ENCODE measurements at regions not wholly inside any gene's neighbourhood (a gene's known extent, or its start where the extent isn't known, plus 50 kb on each side); places are given as distances from the start of the nearest gene placed in this dataset.

DNA sequence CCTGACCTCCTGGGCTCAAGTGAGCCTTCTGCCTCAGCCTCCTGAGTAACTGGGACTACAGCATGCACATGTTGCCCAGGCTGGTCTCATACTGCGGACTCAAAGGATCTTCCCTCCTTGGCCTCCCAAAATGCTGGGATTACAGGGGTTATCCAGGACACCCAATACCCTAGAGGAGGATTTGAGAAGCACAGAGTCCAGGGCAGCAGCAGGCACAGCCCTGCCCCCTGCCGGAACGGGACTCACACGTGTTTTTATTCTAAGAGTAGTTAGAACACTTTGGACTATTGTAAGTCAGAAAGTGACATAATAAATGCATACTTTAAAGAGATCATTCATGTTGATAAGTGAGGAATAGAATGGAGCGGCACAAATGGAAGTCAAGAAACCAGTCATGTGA is 80.2 kb downstream of the C6orf118 start:
- no peak overlapping the region for H3K4me3 ChIP-seq (ENCODE audit: low read length)
- WGBS (ENCODE audit: insufficient coverage, low lambda C conversion rate) = 80% methylated on average over 1 of the region's 5 CpGs

DNA sequence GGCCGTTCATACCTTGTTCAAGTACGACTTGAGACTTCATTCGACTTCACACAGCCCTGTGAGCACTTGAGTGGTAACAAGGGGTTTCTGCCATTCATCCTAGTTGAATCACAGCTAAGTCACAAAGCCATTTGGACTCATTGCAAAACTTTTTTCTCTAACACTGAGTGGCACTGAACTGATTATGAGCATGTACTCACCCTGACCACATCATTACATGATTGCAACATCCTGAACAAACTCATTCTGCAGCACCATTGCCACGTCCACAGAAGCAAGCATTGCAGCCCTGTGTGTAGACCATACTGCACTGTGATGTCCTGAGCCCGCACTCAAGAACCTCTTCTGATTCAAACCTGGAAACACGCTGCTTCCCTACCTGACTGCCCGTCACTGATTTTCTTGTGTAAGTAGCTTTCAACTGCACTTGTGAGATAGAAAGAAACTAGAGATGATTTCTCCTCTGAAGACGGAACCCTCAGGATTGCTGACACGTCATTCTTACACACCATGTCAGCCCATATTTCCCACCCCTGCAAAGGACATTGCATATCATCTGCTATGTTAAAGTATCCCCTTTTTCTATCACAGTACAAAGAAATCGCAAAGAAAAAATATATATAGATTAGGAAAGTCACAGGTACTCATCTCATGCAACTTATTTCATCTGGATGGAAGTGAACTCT is 81.6 kb downstream of the C6orf118 start:
- Histone ChIP-seq H3K27ac (ENCODE audit: low read length) (no peak overlapping the region), H3K4me1 (ENCODE audit: control insufficient read depth, insufficient read depth, low read length) (no peaks in the 10 kb centered on the region), H3K27me3 (ENCODE audit: control insufficient read depth, insufficient read depth, low read length) (no peaks in the 10 kb centered on the region), H3K36me3 (ENCODE audit: control insufficient read depth, insufficient read depth, low read length) (no peaks in the 10 kb centered on the region), H3K4me3 (ENCODE audit: low read length) (no peak overlapping the region), H3K9me3 (ENCODE audit: control insufficient read depth, low read depth, low read length) (no peaks in the 10 kb centered on the region)
- no peak for DNase-seq
- WGBS (ENCODE audit: insufficient coverage, low lambda C conversion rate) = no CpG with 5 or more reads among the region's 10 CpGs

More for the DNA sequence above, 80.2 kb downstream of the C6orf118 start:
- no peak overlapping the region for H3K27ac ChIP-seq (ENCODE audit: low read length)
- H3K36me3 ChIP-seq (ENCODE audit: control insufficient read depth, insufficient read depth, low read length) = no peaks in the 10 kb centered on the region
- no peaks in the 10 kb centered on the region for H3K27me3 ChIP-seq (ENCODE audit: control insufficient read depth, insufficient read depth, low read length)
- no peaks in the 10 kb centered on the region for H3K9me3 ChIP-seq (ENCODE audit: control insufficient read depth, low read depth, low read length)
- no peak for DNase-seq
- no peaks in the 10 kb centered on the region for H3K4me1 ChIP-seq (ENCODE audit: control insufficient read depth, insufficient read depth, low read length)

DNA sequence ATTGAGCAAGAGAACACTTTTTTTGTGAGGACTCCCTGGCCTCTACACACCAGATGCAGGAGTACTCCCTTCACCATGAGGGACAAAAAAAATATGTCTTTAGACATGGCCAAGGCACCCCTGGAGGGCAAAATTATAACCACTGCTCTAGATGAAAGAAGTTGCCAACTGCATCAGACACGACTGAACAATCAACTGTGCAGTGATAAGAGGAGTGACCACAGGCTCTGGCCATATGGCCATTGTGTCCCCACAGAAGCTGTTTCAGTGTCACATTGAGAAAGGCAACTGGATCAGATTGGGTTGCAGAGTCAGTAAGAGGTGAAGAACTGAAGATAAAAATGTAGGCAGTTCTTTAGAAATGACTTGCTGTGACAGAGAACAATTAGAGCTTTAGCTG is 85.7 kb downstream of the C6orf118 start:
- H3K9me3 ChIP-seq (ENCODE audit: control insufficient read depth, low read depth, low read length) = no peaks in the 10 kb centered on the region
- no CpG with 5 or more reads among the region's 1 CpG for whole genome bisulfite sequencing (ENCODE audit: insufficient coverage, low lambda C conversion rate)
- no peak overlapping the region for H3K27ac ChIP-seq (ENCODE audit: low read length)
- no peaks in the 10 kb centered on the region for H3K4me1 ChIP-seq (ENCODE audit: control insufficient read depth, insufficient read depth, low read length)
- no peak for DNase-seq
- H3K4me3 ChIP-seq (ENCODE audit: low read length) = no peak overlapping the region
- no peaks in the 10 kb centered on the region for H3K27me3 ChIP-seq (ENCODE audit: control insufficient read depth, insufficient read depth, low read length)
- H3K36me3 ChIP-seq (ENCODE audit: control insufficient read depth, insufficient read depth, low read length) = no peaks in the 10 kb centered on the region

DNA sequence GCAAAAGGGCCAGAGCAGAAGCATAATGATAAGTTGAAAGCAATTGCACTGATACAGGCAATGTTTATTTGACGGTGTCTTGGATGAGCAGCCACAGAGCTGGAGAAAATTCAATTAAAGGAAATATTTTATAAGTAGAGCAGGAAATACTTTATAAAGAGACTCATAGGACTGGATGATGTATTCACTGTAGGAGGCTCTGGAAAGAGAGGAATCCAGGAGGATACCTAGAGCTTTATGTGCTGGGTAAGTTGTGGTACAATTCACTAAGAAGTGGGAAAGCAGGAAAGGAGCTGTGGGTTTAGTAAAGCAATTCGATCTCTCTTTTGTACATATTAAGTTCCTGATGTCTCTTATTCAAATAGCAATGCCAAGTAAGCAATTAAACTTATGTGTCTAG is 86.3 kb downstream of the C6orf118 start:
- no CpG with 5 or more reads among the region's 2 CpGs for WGBS (ENCODE audit: insufficient coverage, low lambda C conversion rate)
- no peaks in the 10 kb centered on the region for H3K9me3 ChIP-seq (ENCODE audit: control insufficient read depth, low read depth, low read length)
- no peak overlapping the region for H3K27ac ChIP-seq (ENCODE audit: low read length)
- no peak overlapping the region for H3K4me3 ChIP-seq (ENCODE audit: low read length)
- no peaks in the 10 kb centered on the region for H3K36me3 ChIP-seq (ENCODE audit: control insufficient read depth, insufficient read depth, low read length)
- H3K4me1 ChIP-seq (ENCODE audit: control insufficient read depth, insufficient read depth, low read length) = no peaks in the 10 kb centered on the region
- no peak for DNase-seq
- H3K27me3 ChIP-seq (ENCODE audit: control insufficient read depth, insufficient read depth, low read length) = no peaks in the 10 kb centered on the region

DNA sequence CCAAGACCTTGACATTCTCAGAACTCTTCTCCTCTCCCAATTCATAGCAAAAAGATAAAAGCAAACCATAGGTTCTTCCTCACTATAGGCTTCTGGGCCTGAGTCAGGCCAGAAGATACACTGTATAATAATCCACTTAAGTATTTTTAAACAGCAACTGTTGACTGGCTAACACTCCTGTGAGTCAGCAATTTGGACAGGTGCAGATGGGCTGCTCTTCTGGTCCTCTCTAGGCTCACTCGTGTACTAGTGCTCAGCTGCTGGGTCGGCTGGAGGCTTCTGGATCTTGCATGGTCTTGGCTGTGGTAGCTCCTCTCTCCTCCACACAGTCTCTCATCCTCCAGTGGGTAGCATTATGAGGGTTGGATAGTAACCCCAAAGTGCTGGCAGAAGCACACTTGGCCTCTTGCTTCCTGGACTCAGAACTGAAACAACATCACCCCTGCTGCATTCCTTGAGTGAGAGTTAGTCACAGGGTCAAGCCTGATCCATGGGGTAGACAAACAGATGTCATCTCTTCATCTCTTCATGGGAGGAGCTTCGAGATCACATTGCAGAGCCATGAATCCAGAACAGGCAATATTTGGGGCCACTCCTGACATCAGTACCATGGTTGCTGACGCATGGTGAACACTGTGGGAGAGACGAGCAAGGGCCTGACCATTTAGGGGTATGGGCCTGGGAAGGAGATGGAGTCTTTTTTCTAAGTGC is 86.9 kb downstream of the C6orf118 start:
- no peak for DNase-seq
- Histone ChIP-seq H3K4me1 (ENCODE audit: control insufficient read depth, insufficient read depth, low read length) (no peaks in the 10 kb centered on the region), H3K27me3 (ENCODE audit: control insufficient read depth, insufficient read depth, low read length) (no peaks in the 10 kb centered on the region), H3K36me3 (ENCODE audit: control insufficient read depth, insufficient read depth, low read length) (no peaks in the 10 kb centered on the region), H3K4me3 (ENCODE audit: low read length) (no peak overlapping the region), H3K9me3 (ENCODE audit: control insufficient read depth, low read depth, low read length) (no peaks in the 10 kb centered on the region), H3K27ac (ENCODE audit: low read length) (no peak overlapping the region)
- no CpG with 5 or more reads among the region's 5 CpGs for WGBS (ENCODE audit: insufficient coverage, low lambda C conversion rate)

DNA sequence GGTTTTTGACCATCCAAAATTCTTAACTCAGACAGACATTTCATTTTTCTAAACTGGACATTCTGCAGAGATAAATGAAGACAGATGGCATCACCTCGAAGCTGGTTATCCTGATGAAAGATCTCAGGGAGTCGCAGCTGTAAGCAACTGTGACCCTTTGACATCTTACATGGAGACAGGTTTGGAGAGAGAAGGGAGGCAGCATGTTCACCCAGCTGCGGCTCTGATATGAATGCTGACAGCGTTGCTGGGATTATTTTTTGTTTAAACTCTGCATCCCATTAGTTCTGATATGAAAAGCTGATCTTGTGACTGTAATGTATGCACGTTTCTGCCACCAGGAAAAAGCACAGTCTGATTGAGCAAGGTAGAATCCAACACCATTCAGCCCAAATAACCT is 89.4 kb downstream of the C6orf118 start:
- DNase-seq = no peak
- Histone ChIP-seq H3K27ac (ENCODE audit: low read length) (no peak overlapping the region), H3K4me1 (ENCODE audit: control insufficient read depth, insufficient read depth, low read length) (no peaks in the 10 kb centered on the region), H3K36me3 (ENCODE audit: control insufficient read depth, insufficient read depth, low read length) (no peaks in the 10 kb centered on the region), H3K9me3 (ENCODE audit: control insufficient read depth, low read depth, low read length) (no peaks in the 10 kb centered on the region), H3K27me3 (ENCODE audit: control insufficient read depth, insufficient read depth, low read length) (no peaks in the 10 kb centered on the region), H3K4me3 (ENCODE audit: low read length) (no peak overlapping the region)
- WGBS (ENCODE audit: insufficient coverage, low lambda C conversion rate) = no CpG with 5 or more reads among the region's 5 CpGs

DNA sequence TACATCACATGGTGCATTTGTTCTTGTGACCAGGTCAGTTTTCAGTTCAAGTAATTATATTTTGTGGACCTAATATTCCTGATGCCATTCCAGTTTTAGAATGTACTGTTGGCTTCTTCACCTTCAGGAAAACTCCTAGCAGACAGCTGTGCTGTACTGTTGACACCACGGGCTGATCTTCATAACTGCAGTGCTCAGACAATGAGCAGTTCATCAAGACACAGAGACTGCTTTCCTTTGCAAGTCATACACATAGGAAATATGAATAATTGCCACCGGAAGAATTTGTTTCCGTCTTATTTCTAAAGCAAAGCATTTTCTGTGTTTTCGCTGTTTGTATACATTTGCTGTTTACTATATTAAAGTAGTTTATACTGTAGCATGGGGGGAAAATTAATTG is 89.8 kb downstream of the C6orf118 start:
- no peak overlapping the region for H3K27ac ChIP-seq (ENCODE audit: low read length)
- H3K4me1 ChIP-seq (ENCODE audit: control insufficient read depth, insufficient read depth, low read length) = no peaks in the 10 kb centered on the region
- H3K36me3 ChIP-seq (ENCODE audit: control insufficient read depth, insufficient read depth, low read length) = no peaks in the 10 kb centered on the region
- H3K4me3 ChIP-seq (ENCODE audit: low read length) = no peak overlapping the region
- no peaks in the 10 kb centered on the region for H3K27me3 ChIP-seq (ENCODE audit: control insufficient read depth, insufficient read depth, low read length)
- WGBS (ENCODE audit: insufficient coverage, low lambda C conversion rate) = no CpG with 5 or more reads among the region's 4 CpGs
- no peak for DNase-seq
- H3K9me3 ChIP-seq (ENCODE audit: control insufficient read depth, low read depth, low read length) = no peaks in the 10 kb centered on the region

DNA sequence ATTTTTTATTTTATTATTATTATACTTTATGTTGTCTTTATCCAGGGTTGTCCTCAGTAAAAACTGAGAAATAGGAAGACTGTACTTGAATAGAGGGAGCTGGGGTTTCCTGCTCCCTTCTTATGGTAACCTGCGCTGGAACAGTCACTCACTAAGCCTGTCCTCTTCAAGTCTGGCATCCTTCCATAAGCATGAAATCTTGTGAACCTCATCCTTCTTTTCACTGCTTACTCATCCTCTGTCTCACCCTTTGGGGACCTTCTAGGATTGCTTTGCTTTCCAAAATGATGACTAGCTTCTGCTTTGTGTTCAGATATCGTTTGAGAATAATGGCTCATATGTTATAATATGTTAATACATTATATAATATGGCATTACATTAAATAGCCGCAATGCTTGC is 90.6 kb downstream of the C6orf118 start:
- Histone ChIP-seq H3K36me3 (ENCODE audit: control insufficient read depth, insufficient read depth, low read length) (no peaks in the 10 kb centered on the region), H3K4me1 (ENCODE audit: control insufficient read depth, insufficient read depth, low read length) (no peaks in the 10 kb centered on the region), H3K27me3 (ENCODE audit: control insufficient read depth, insufficient read depth, low read length) (no peaks in the 10 kb centered on the region), H3K27ac (ENCODE audit: low read length) (no peak overlapping the region), H3K9me3 (ENCODE audit: control insufficient read depth, low read depth, low read length) (no peaks in the 10 kb centered on the region), H3K4me3 (ENCODE audit: low read length) (no peak overlapping the region)
- no peak for DNase-seq
- no CpG with 5 or more reads among the region's 3 CpGs for WGBS (ENCODE audit: insufficient coverage, low lambda C conversion rate)

DNA sequence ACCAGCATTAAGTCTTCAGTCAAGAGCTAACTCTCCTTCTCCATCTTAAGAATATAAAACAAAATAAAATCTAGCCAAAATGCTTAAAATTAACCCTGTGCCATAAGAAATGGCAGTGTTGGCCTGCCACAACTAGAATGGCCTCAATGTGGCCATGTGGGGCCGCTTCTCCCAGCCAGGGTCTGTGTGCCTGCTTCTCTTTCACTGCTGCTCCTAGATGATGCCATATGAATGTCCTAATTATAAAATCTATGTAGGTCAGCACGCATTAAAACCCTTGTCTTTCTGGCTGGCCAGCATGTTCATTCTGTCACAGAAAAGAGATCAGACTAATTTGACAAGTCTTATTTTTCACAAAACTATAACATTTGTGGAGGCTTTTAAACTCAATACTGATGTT is 102.6 kb downstream of the C6orf118 start:
- no peak for DNase-seq
- Histone ChIP-seq H3K4me3 (ENCODE audit: low read length) (no peak overlapping the region), H3K27ac (ENCODE audit: low read length) (no peak overlapping the region), H3K27me3 (ENCODE audit: control insufficient read depth, insufficient read depth, low read length) (no peaks in the 10 kb centered on the region), H3K9me3 (ENCODE audit: control insufficient read depth, low read depth, low read length) (no peaks in the 10 kb centered on the region), H3K4me1 (ENCODE audit: control insufficient read depth, insufficient read depth, low read length) (no peaks in the 10 kb centered on the region), H3K36me3 (ENCODE audit: control insufficient read depth, insufficient read depth, low read length) (no peaks in the 10 kb centered on the region)
- 86% methylated on average over 1 of the region's 2 CpGs for WGBS (ENCODE audit: insufficient coverage, low lambda C conversion rate)

DNA sequence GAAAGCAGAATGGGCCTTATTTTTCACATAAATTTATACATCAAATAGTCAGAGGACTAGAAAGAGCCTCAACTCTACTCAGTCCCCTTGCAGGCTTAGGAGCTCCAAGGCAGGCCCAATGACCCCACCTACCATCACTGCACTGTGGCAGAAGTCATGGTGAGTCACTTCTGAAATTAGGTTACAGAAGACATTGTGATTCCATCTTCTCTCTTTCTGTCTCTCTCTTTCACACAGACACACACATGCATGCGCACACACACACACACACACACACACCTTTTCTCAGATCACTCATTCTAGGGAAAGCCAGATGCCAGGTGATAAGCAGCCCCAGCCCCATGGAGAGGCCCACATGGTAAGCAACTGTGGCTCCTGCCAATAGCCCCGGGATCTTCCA is 103.8 kb downstream of the C6orf118 start:
- no CpG with 5 or more reads among the region's 2 CpGs for WGBS (ENCODE audit: insufficient coverage, low lambda C conversion rate)
- Histone ChIP-seq H3K4me3 (ENCODE audit: low read length) (no peak overlapping the region), H3K9me3 (ENCODE audit: control insufficient read depth, low read depth, low read length) (no peaks in the 10 kb centered on the region), H3K27me3 (ENCODE audit: control insufficient read depth, insufficient read depth, low read length) (no peaks in the 10 kb centered on the region), H3K4me1 (ENCODE audit: control insufficient read depth, insufficient read depth, low read length) (no peaks in the 10 kb centered on the region), H3K27ac (ENCODE audit: low read length) (no peak overlapping the region), H3K36me3 (ENCODE audit: control insufficient read depth, insufficient read depth, low read length) (no peaks in the 10 kb centered on the region)
- no peak for DNase-seq
